Activated naive CD8-positive, alpha-beta T cell treated with anti-CD3 and anti-CD28 coated beads for 36 hours (primary cell): ENCODE measurements at regions not wholly inside any gene's neighbourhood (a gene's known extent, or its start where the extent isn't known, plus 50 kb on each side); places are given as distances from the start of the nearest gene placed in this dataset.

ENCODE experiments used
- DNase-seq: peaks from one replicate; pipeline ENCODE4 v3.0.0; 2021
- H3K27ac Mint-ChIP-seq: one replicate; pipeline ENCODE4 v1.8.0; 2022; ENCODE audit warnings: mild to moderate bottlenecking, moderate library complexity, mixed read lengths
- H3K27me3 Mint-ChIP-seq: one replicate; pipeline ENCODE4 v1.8.0; 2022; ENCODE audit warnings: mild to moderate bottlenecking, mixed read lengths
- H3K36me3 Mint-ChIP-seq: one replicate; pipeline ENCODE4 v1.8.0; 2021; ENCODE audit warnings: mild to moderate bottlenecking, mixed read lengths
- H3K4me1 Mint-ChIP-seq: one replicate; pipeline ENCODE4 v1.8.0; 2021; ENCODE audit warnings: mixed read lengths
- H3K4me3 Mint-ChIP-seq: one replicate; pipeline ENCODE4 v1.8.0; 2022; ENCODE audit warnings: mild to moderate bottlenecking, moderate library complexity, mixed read lengths
- H3K9me3 Mint-ChIP-seq: one replicate; pipeline ENCODE4 v1.8.0; 2022; ENCODE audit warnings: mixed read lengths

GRCh38 chr3:157639756-157640426, 136.7 kb upstream of the VEPH1 start:
- no peak for DNase-seq
- H3K36me3 Mint-ChIP-seq: no peaks in the 10 kb centered on the region
- H3K4me1 Mint-ChIP-seq: no peaks in the 10 kb centered on the region
- no peak overlapping the region for H3K27ac Mint-ChIP-seq
- peaks cover 21% of the 10 kb centered on the region for H3K27me3 Mint-ChIP-seq
- no peak overlapping the region for H3K4me3 Mint-ChIP-seq
- H3K9me3 Mint-ChIP-seq: peaks cover 11% of the 10 kb centered on the region

- Mint-ChIP-seq H3K4me1 (no peaks in the 10 kb centered on the region), H3K9me3 (peaks cover 11% of the 10 kb centered on the region), H3K36me3 (no peaks in the 10 kb centered on the region), H3K4me3 (no peak overlapping the region), H3K27ac (no peak overlapping the region), H3K27me3 (peaks cover 23% of the 10 kb centered on the region)
- DNase-seq: no peak
Measured at GRCh38 chr3:157637866-157638265, 134.7 kb upstream of the VEPH1 start.

- no peak overlapping the region for H3K27ac Mint-ChIP-seq
- H3K27me3 Mint-ChIP-seq: peaks cover 45% of the 10 kb centered on the region
- no peak for DNase-seq
- H3K4me1 Mint-ChIP-seq: no peaks in the 10 kb centered on the region
- H3K9me3 Mint-ChIP-seq: peaks cover 10% of the 10 kb centered on the region
- H3K4me3 Mint-ChIP-seq: no peak overlapping the region
- no peaks in the 10 kb centered on the region for H3K36me3 Mint-ChIP-seq
Measured at GRCh38 chr3:157633241-157633640, 130.0 kb upstream of the VEPH1 start.

GRCh38 chr3:157632075-157632474, 128.9 kb upstream of the VEPH1 start:
- Mint-ChIP-seq H3K27ac (no peak overlapping the region), H3K9me3 (peaks cover under 1% of the 10 kb centered on the region), H3K36me3 (no peaks in the 10 kb centered on the region), H3K27me3 (peaks cover 48% of the 10 kb centered on the region), H3K4me3 (no peak overlapping the region), H3K4me1 (no peaks in the 10 kb centered on the region)
- DNase-seq: no peak

GRCh38 chr3:157631478-157631877, 128.3 kb upstream of the VEPH1 start:
- Mint-ChIP-seq H3K4me3 (no peak overlapping the region), H3K4me1 (no peaks in the 10 kb centered on the region), H3K36me3 (no peaks in the 10 kb centered on the region), H3K27me3 (peaks cover 44% of the 10 kb centered on the region), H3K27ac (no peak overlapping the region), H3K9me3 (no peaks in the 10 kb centered on the region)
- no peak for DNase-seq

GRCh38 chr3:157626817-157627216, 123.6 kb upstream of the VEPH1 start:
- DNase-seq: no peak
- Mint-ChIP-seq H3K27me3 (peaks cover 26% of the 10 kb centered on the region), H3K4me3 (no peak overlapping the region), H3K36me3 (no peaks in the 10 kb centered on the region), H3K4me1 (no peaks in the 10 kb centered on the region), H3K9me3 (no peaks in the 10 kb centered on the region), H3K27ac (no peak overlapping the region)

- no peak overlapping the region for H3K4me3 Mint-ChIP-seq
- H3K36me3 Mint-ChIP-seq: no peaks in the 10 kb centered on the region
- peaks cover 17% of the 10 kb centered on the region for H3K27me3 Mint-ChIP-seq
- H3K27ac Mint-ChIP-seq: no peak overlapping the region
- no peaks in the 10 kb centered on the region for H3K4me1 Mint-ChIP-seq
- DNase-seq: no peak
- no peaks in the 10 kb centered on the region for H3K9me3 Mint-ChIP-seq
Measured at GRCh38 chr3:157624801-157625200, 121.6 kb upstream of the VEPH1 start.

- H3K9me3 Mint-ChIP-seq: no peaks in the 10 kb centered on the region
- peaks cover 7% of the 10 kb centered on the region for H3K4me1 Mint-ChIP-seq
- H3K27me3 Mint-ChIP-seq: peaks cover 11% of the 10 kb centered on the region
- H3K36me3 Mint-ChIP-seq: no peaks in the 10 kb centered on the region
- DNase-seq: no peak
- H3K4me3 Mint-ChIP-seq: no peak overlapping the region
- H3K27ac Mint-ChIP-seq: no peak overlapping the region
Measured at GRCh38 chr3:157618886-157619285, 115.7 kb upstream of the VEPH1 start.

- no peaks in the 10 kb centered on the region for H3K36me3 Mint-ChIP-seq
- no peak for DNase-seq
- no peaks in the 10 kb centered on the region for H3K9me3 Mint-ChIP-seq
- H3K4me1 Mint-ChIP-seq: peaks cover 7% of the 10 kb centered on the region
- peaks cover 11% of the 10 kb centered on the region for H3K27me3 Mint-ChIP-seq
- no peak overlapping the region for H3K4me3 Mint-ChIP-seq
- no peak overlapping the region for H3K27ac Mint-ChIP-seq
Measured at GRCh38 chr3:157618075-157618760, 115.0 kb upstream of the VEPH1 start.

GRCh38 chr3:157614896-157615295, 111.7 kb upstream of the VEPH1 start:
- no peak overlapping the region for H3K4me3 Mint-ChIP-seq
- no peak for DNase-seq
- no peaks in the 10 kb centered on the region for H3K36me3 Mint-ChIP-seq
- H3K9me3 Mint-ChIP-seq: no peaks in the 10 kb centered on the region
- H3K4me1 Mint-ChIP-seq: peaks cover 7% of the 10 kb centered on the region
- H3K27ac Mint-ChIP-seq: no peak overlapping the region
- H3K27me3 Mint-ChIP-seq: peaks cover 7% of the 10 kb centered on the region

- DNase-seq: no peak
- H3K9me3 Mint-ChIP-seq: no peaks in the 10 kb centered on the region
- H3K4me1 Mint-ChIP-seq: peaks cover 6% of the 10 kb centered on the region
- H3K36me3 Mint-ChIP-seq: no peaks in the 10 kb centered on the region
- H3K4me3 Mint-ChIP-seq: no peak overlapping the region
- H3K27ac Mint-ChIP-seq: no peak overlapping the region
- peaks cover 12% of the 10 kb centered on the region for H3K27me3 Mint-ChIP-seq
Measured at GRCh38 chr3:157611536-157612076, 108.4 kb upstream of the VEPH1 start.

- H3K36me3 Mint-ChIP-seq: no peaks in the 10 kb centered on the region
- peaks cover 8% of the 10 kb centered on the region for H3K4me1 Mint-ChIP-seq
- no peaks in the 10 kb centered on the region for H3K9me3 Mint-ChIP-seq
- H3K27me3 Mint-ChIP-seq: peaks cover 14% of the 10 kb centered on the region
- no peak overlapping the region for H3K27ac Mint-ChIP-seq
- H3K4me3 Mint-ChIP-seq: no peak overlapping the region
- DNase-seq: no peak
Measured at GRCh38 chr3:157610876-157611535, 107.8 kb upstream of the VEPH1 start.

- H3K4me3 Mint-ChIP-seq: no peak overlapping the region
- peaks cover 8% of the 10 kb centered on the region for H3K4me1 Mint-ChIP-seq
- H3K27ac Mint-ChIP-seq: no peak overlapping the region
- no peaks in the 10 kb centered on the region for H3K9me3 Mint-ChIP-seq
- peaks cover 19% of the 10 kb centered on the region for H3K27me3 Mint-ChIP-seq
- DNase-seq: no peak
- no peaks in the 10 kb centered on the region for H3K36me3 Mint-ChIP-seq
Measured at GRCh38 chr3:157607826-157608405, 104.7 kb upstream of the VEPH1 start.

GRCh38 chr3:157606852-157607197, 103.6 kb upstream of the VEPH1 start:
- DNase-seq: no peak
- no peaks in the 10 kb centered on the region for H3K36me3 Mint-ChIP-seq
- peaks cover 8% of the 10 kb centered on the region for H3K4me1 Mint-ChIP-seq
- no peak overlapping the region for H3K27ac Mint-ChIP-seq
- H3K9me3 Mint-ChIP-seq: no peaks in the 10 kb centered on the region
- peaks cover 19% of the 10 kb centered on the region for H3K27me3 Mint-ChIP-seq
- H3K4me3 Mint-ChIP-seq: no peak overlapping the region
